ENCODE measurements at regions not wholly inside any gene's neighbourhood (a gene's known extent, or its start where the extent isn't known, plus 50 kb on each side); places are given as distances from the start of the nearest gene placed in this dataset.
A peak's percentile ranks its signal among the peaks of the same experiment; 100 is the strongest.

GRCh38 chr16:54503856-54504219 lies 217.3 kb upstream of the IRX3 start:
- H3K4me1 ChIP-seq: peaks cover 12% of the 10 kb centered on the region

DNA sequence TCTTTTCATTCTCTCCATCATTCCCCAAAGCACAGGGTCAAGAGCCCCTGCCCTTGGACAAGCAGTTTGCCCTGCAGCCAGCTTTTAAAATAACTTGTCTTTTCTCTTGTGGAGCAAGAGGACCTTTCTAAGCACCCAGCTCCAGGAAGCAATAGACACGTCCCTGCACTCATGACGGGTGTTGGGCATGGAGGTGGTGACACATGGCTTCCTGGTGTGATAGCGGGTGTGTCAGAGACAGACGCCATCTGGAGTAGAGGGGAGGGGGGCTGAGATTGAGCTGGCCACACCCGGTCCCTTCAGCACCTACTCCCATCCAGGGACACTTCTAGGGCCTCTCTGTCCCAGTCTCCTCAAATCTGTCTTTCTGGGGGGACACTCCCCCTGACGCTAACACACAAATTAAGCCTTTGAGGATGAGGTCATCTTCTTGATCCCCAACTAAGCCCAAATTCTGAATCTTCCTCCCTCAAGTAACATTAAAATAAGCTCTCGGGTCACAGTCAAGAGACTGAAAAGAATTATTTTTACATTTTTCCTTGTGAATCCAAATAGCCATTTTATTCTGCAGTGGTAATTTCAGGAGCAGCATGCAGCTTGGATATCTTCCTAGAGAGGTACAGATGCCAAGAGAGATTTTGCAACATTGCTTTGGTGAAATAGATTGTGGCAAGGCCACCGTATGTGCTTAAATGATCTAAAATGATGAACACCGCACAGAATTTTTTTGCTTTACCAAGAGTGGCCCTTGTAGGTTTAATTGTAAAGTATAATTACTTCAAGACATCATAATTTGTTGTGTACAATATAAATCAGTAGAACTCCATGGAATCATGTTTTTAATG lies 216.6 kb upstream of the IRX3 start:
- Histone ChIP-seq H3K4me3 (no peak overlapping the region), H3K27me3 (ENCODE audit: insufficient read depth in 3 of 3, low read length in 2 of 3) (no peaks in the 10 kb centered on the region), H3K9me3 (peaks cover under 1% of the 10 kb centered on the region), H3K27ac (no peak overlapping the region), H3K4me1 (peaks cover 12% of the 10 kb centered on the region), H3K36me3 (ENCODE audit: insufficient read depth in 1 of 2, low read depth in 1 of 2) (no peaks in the 10 kb centered on the region)
- peak; percentile 59 to 85 (median 68) for ATAC-seq
- DNase-seq: peak; percentile 18 to 37
- WGBS, 3 donors: 33 to 44% (median 39%) methylated on average over 9 of the region's 9 CpGs
- intact Hi-C loops (cut with DNase I): no loop called here
- TF ChIP-seq CTCF (IDR thresholded peaks at IDR 0.05): no peak

More at GRCh38 chr16:54503856-54504219, 217.3 kb upstream of the IRX3 start:
- H3K27ac ChIP-seq: no peak overlapping the region
- TF ChIP-seq CTCF (IDR thresholded peaks at IDR 0.05): no peak
- H3K27me3 ChIP-seq (ENCODE audit: insufficient read depth in 3 of 3, low read length in 2 of 3): no peaks in the 10 kb centered on the region
- ATAC-seq (no peak), DNase-seq (no peak)
- no peaks in the 10 kb centered on the region for H3K36me3 ChIP-seq (ENCODE audit: insufficient read depth in 1 of 2, low read depth in 1 of 2)
- 30 to 39% (median 32%) methylated on average over 2 of the region's 2 CpGs for WGBS, 3 donors
- no peak overlapping the region for H3K4me3 ChIP-seq
- H3K9me3 ChIP-seq: no peaks in the 10 kb centered on the region
- intact Hi-C loops (cut with DNase I): no loop called here

GRCh38 chr16:54501797-54502196 lies 215.2 kb upstream of the IRX3 start:
- TF ChIP-seq CTCF (IDR thresholded peaks at IDR 0.05): no peak
- no peaks in the 10 kb centered on the region for H3K27me3 ChIP-seq (ENCODE audit: insufficient read depth in 3 of 3, low read length in 2 of 3)
- intact Hi-C loops (cut with DNase I): no loop called here
- H3K27ac ChIP-seq: no peak overlapping the region
- no peak overlapping the region for H3K4me3 ChIP-seq
- 77 to 91% (median 84%) methylated on average over 1 of the region's 1 CpG for WGBS, 3 donors
- no peaks in the 10 kb centered on the region for H3K36me3 ChIP-seq (ENCODE audit: insufficient read depth in 1 of 2, low read depth in 1 of 2)
- peaks cover 9% of the 10 kb centered on the region for H3K9me3 ChIP-seq
- no peak for DNase-seq
- peaks cover 12% of the 10 kb centered on the region for H3K4me1 ChIP-seq
- no peak for ATAC-seq

DNA sequence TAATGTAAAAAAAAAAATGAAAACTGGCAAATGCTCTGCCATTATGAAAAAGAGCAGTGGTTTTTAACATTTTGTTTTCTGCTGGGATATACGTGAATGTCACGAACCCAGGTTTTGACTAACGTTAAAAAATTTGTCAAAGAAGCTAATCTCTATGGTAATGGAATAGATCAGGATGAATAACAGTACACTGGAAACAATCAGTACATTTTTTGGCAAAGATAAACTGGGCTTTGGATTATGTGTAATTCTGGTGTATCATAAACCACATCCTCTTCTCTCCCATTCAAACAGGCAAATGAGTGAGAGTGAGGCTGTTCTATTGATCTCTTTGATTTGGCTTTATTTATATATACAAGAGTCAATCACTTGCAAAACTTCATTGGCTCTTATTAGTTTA lies 207.0 kb upstream of the IRX3 start:
- Histone ChIP-seq H3K27me3 (ENCODE audit: insufficient read depth in 3 of 3, low read length in 2 of 3) (no peaks in the 10 kb centered on the region), H3K36me3 (ENCODE audit: insufficient read depth in 1 of 2, low read depth in 1 of 2) (no peaks in the 10 kb centered on the region), H3K4me1 (no peaks in the 10 kb centered on the region), H3K27ac (no peak overlapping the region), H3K9me3 (peaks cover 9% of the 10 kb centered on the region), H3K4me3 (no peak overlapping the region)
- DNase-seq (no peak), ATAC-seq (no peak)
- no peak for TF ChIP-seq CTCF (IDR thresholded peaks at IDR 0.05)
- 88 to 93% (median 90%) methylated on average over 3 of the region's 3 CpGs for WGBS, 3 donors
- intact Hi-C loops (cut with DNase I): no loop called here

GRCh38 chr16:54493061-54493460 lies 206.5 kb upstream of the IRX3 start:
- Histone ChIP-seq H3K4me3 (no peak overlapping the region), H3K27ac (no peak overlapping the region), H3K36me3 (ENCODE audit: insufficient read depth in 1 of 2, low read depth in 1 of 2) (no peaks in the 10 kb centered on the region), H3K27me3 (ENCODE audit: insufficient read depth in 3 of 3, low read length in 2 of 3) (no peaks in the 10 kb centered on the region), H3K9me3 (peaks cover 7% of the 10 kb centered on the region), H3K4me1 (no peaks in the 10 kb centered on the region)
- no peak for TF ChIP-seq CTCF (IDR thresholded peaks at IDR 0.05)
- no peak for ATAC-seq
- intact Hi-C loops (cut with DNase I): no loop called here
- DNase-seq: no peak
- WGBS, 3 donors: 93 to 95% (median 93%) methylated on average over 2 of the region's 2 CpGs

Data from psoas muscle (tissue), 7 donors.